ENCODE measurements at regions not wholly inside any gene's neighbourhood (a gene's known extent, or its start where the extent isn't known, plus 50 kb on each side); places are given as distances from the start of the nearest gene placed in this dataset.

DNA sequence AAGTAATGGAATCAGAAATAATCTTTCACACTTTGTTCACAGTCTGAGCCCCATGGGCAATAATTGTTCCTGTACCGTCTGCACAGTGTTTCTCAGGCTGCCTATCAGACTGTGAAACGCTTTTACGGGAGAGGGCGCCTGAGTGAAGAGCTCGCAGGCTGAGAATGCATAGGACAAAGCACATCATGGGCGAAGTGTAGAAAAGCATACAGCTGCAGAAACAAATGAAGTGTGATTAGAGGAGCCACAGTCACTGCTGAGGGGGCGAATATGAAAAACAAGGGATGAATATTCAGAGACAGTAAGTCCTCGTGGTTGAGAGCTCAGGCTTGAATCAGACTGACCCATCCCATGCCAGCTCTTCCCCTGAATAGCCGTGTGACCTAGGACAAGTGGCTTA is 438.4 kb upstream of the DCN start:
- H3K27me3 ChIP-seq: no peaks in the 10 kb centered on the region
- H3K36me3 ChIP-seq: no peaks in the 10 kb centered on the region
- H3K4me1 ChIP-seq: no peaks in the 10 kb centered on the region
- DNase-seq: no peak
- H3K9me3 ChIP-seq: no peaks in the 10 kb centered on the region
- TF ChIP-seq, protein P1, sequence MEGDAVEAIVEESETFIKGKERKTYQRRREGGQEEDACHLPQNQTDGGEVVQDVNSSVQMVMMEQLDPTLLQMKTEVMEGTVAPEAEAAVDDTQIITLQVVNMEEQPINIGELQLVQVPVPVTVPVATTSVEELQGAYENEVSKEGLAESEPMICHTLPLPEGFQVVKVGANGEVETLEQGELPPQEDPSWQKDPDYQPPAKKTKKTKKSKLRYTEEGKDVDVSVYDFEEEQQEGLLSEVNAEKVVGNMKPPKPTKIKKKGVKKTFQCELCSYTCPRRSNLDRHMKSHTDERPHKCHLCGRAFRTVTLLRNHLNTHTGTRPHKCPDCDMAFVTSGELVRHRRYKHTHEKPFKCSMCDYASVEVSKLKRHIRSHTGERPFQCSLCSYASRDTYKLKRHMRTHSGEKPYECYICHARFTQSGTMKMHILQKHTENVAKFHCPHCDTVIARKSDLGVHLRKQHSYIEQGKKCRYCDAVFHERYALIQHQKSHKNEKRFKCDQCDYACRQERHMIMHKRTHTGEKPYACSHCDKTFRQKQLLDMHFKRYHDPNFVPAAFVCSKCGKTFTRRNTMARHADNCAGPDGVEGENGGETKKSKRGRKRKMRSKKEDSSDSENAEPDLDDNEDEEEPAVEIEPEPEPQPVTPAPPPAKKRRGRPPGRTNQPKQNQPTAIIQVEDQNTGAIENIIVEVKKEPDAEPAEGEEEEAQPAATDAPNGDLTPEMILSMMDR (IDR thresholded peaks at IDR 0.05; ENCODE audit: low read depth, low read length): no peak
- no peak overlapping the region for H3K4me3 ChIP-seq (ENCODE audit: low read depth, low read length)

DNA sequence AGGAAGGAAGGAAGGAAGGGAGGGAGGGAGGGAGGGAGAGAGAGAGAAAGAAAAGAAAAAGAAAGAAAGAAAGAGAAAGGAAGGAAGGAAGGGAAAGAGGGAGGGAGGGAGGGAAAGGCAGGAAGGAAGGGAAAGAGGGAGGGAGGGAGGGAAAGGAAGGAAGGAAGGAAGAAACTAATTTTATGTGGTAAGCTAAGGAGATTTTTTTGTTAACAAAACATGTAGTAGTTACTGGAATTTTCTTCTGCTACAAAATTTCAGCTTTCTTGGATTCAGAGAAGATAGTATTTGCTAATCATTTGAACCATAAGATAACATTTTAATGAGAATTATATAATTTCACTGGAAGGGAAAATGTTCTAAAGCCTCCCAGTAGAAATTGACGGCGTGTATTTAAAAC is 437.8 kb upstream of the DCN start:
- H3K4me1 ChIP-seq: no peaks in the 10 kb centered on the region
- no peak overlapping the region for H3K4me3 ChIP-seq (ENCODE audit: low read depth, low read length)
- TF ChIP-seq, protein P1 (IDR thresholded peaks at IDR 0.05; ENCODE audit: low read depth, low read length): no peak
- H3K9me3 ChIP-seq: no peaks in the 10 kb centered on the region
- no peaks in the 10 kb centered on the region for H3K27me3 ChIP-seq
- no peak for DNase-seq
- no peaks in the 10 kb centered on the region for H3K36me3 ChIP-seq

DNA sequence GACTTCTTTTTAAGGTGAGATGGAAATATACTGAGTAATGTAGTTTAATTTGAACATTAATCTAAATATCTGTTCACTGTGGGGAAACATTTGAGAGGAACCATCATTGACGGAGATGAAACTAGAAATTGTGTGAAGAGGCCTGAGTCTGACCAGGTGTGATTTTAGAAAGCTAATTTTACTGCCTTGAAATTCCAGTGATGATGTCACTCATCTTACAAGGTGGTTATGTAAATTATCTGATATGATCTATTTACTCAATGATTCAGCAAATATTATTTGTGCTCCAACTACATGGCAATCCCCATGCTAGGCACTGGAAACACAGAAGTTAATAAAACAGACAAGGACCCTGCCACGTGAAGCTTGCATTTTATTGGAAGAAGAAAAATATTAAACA is 435.7 kb upstream of the DCN start:
- no peaks in the 10 kb centered on the region for H3K36me3 ChIP-seq

DNA sequence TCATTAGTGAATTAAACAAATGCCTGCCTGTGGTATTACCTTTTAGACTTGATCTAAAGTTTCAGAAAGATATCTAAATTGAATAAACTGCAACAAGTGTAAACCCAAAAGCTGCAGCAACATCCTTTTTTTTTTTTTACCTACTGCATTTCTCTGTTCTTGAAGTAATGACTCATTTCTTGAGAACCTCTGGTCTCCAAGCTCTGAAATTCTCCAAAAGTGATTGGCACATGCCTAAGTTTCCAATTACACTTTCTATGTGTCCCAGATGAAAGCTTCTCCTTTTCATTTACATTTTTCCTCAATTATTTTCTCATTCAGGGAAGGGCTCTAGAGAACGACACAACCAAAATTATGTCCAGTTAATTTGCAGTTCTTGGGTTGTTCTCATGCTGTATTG is 435.2 kb upstream of the DCN start:
- H3K9me3 ChIP-seq: no peaks in the 10 kb centered on the region
- no peaks in the 10 kb centered on the region for H3K27me3 ChIP-seq
- TF ChIP-seq, protein P1 (IDR thresholded peaks at IDR 0.05; ENCODE audit: low read depth, low read length): no peak
- H3K36me3 ChIP-seq: no peaks in the 10 kb centered on the region
- no peaks in the 10 kb centered on the region for H3K4me1 ChIP-seq
- no peak for DNase-seq
- no peak overlapping the region for H3K4me3 ChIP-seq (ENCODE audit: low read depth, low read length)

More for the DNA sequence above, 435.7 kb upstream of the DCN start:
- no peak for DNase-seq
- TF ChIP-seq, protein P1 (IDR thresholded peaks at IDR 0.05; ENCODE audit: low read depth, low read length): no peak
- Histone ChIP-seq H3K27me3 (no peaks in the 10 kb centered on the region), H3K9me3 (no peaks in the 10 kb centered on the region), H3K4me1 (no peaks in the 10 kb centered on the region), H3K4me3 (ENCODE audit: low read depth, low read length) (no peak overlapping the region)

DNA sequence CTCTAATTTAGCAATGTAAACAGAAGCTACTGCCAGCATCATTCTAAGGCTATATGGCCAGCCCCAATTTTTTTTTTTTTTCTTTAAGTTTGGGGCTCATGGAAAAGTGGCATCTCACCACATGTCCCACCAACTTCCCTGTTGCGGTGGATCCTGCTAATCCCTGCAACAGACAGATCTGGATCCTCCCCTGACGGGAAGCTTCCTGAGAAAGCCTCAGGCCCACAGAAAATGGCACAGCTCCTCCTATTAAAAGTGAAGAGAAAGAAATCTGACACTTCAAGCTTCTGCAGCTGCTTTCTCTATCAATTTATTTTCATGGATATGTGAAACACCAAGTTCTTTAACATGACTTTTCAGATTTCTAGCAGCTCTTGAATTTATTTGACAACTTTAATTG is 433.8 kb upstream of the DCN start:
- no peaks in the 10 kb centered on the region for H3K4me1 ChIP-seq
- no peak overlapping the region for H3K4me3 ChIP-seq (ENCODE audit: low read depth, low read length)
- no peak for DNase-seq
- no peaks in the 10 kb centered on the region for H3K9me3 ChIP-seq
- H3K27me3 ChIP-seq: no peaks in the 10 kb centered on the region
- H3K36me3 ChIP-seq: no peaks in the 10 kb centered on the region
- TF ChIP-seq, protein P1 (IDR thresholded peaks at IDR 0.05; ENCODE audit: low read depth, low read length): no peak

DNA sequence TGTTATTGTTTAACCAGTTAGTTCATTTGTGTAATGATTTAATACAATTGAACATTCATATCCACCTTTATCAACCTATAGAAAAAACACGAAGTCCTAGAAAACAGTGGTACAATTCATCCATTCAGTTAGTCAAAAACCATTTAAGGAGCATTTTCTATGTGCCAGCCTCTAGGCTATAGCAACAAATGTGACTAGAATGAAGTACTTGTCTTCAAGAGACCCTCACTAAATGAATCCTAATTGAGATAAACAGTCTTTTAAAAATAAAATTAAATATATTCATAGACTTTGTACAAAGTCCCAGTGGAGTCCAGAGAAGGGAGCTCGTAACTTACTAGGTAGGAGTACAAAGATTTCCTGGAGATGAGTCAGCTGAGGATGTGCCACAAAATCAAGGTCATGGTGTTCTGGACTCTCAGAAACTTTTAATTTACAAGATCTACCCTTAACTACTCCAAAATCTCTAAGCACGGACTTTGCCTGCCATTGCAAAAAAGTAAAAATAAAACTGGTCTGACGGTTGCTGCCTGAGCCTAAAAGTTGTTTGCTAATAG is 430.7 kb upstream of the DCN start:
- H3K4me3 ChIP-seq (ENCODE audit: low read depth, low read length): no peak overlapping the region
- H3K9me3 ChIP-seq: no peaks in the 10 kb centered on the region
- no peaks in the 10 kb centered on the region for H3K27me3 ChIP-seq
- no peaks in the 10 kb centered on the region for H3K4me1 ChIP-seq
- no peaks in the 10 kb centered on the region for H3K36me3 ChIP-seq
- DNase-seq: no peak
- TF ChIP-seq, protein P1 (IDR thresholded peaks at IDR 0.05; ENCODE audit: low read depth, low read length): no peak

All from BE2C (cell line).